ENCODE measurements at regions not wholly inside any gene's neighbourhood (a gene's known extent, or its start where the extent isn't known, plus 50 kb on each side); places are given as distances from the start of the nearest gene placed in this dataset.
"Not testable (repeated sequence)": the region's sequence is repeated elsewhere in the genome, so short reads cannot be mapped to it uniquely, and the experiment has no call there.

DNA sequence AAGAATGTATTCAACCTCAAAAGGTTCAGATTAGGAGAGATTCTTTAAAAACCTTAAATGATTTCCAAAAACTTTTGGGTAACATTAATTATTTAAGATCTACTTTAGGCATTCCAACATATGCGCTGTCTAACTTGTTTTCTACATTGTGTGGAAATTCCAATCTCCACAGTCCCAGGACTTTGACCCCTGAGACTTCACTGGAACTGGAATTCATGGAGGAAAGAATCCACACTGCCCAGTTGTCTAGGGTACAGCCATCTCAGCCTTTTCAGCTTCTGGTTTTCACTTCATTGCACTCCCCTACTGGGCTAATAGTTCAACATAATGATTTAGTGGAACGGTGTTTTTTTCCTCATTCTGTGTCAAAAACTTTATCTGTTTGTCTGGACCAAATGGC, 161.5 kb downstream of the IER5 start:
- ChIA-PET POLR2A (no interaction called here), CTCF (interaction anchor here (2.2 kb wide), 1 partner anchor 60 kb away, joined by 7 read pairs; no protein-coding TSS in a partner anchor)
- DNase-seq (ENCODE audit: low read depth) = no peak
- H3K4me3 ChIP-seq (ENCODE audit: low read depth, low read length) = no peak overlapping the region
- H3K36me3 ChIP-seq (ENCODE audit: control insufficient read depth, insufficient read depth, low read length) = no peaks in the 10 kb centered on the region
- TF ChIP-seq, protein P1, sequence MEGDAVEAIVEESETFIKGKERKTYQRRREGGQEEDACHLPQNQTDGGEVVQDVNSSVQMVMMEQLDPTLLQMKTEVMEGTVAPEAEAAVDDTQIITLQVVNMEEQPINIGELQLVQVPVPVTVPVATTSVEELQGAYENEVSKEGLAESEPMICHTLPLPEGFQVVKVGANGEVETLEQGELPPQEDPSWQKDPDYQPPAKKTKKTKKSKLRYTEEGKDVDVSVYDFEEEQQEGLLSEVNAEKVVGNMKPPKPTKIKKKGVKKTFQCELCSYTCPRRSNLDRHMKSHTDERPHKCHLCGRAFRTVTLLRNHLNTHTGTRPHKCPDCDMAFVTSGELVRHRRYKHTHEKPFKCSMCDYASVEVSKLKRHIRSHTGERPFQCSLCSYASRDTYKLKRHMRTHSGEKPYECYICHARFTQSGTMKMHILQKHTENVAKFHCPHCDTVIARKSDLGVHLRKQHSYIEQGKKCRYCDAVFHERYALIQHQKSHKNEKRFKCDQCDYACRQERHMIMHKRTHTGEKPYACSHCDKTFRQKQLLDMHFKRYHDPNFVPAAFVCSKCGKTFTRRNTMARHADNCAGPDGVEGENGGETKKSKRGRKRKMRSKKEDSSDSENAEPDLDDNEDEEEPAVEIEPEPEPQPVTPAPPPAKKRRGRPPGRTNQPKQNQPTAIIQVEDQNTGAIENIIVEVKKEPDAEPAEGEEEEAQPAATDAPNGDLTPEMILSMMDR (IDR thresholded peaks at IDR 0.05; ENCODE audit: insufficient read depth, low read depth, low read length) = no peak
- no peaks in the 10 kb centered on the region for H3K27me3 ChIP-seq (ENCODE audit: control insufficient read depth, insufficient read depth, low read length)

DNA sequence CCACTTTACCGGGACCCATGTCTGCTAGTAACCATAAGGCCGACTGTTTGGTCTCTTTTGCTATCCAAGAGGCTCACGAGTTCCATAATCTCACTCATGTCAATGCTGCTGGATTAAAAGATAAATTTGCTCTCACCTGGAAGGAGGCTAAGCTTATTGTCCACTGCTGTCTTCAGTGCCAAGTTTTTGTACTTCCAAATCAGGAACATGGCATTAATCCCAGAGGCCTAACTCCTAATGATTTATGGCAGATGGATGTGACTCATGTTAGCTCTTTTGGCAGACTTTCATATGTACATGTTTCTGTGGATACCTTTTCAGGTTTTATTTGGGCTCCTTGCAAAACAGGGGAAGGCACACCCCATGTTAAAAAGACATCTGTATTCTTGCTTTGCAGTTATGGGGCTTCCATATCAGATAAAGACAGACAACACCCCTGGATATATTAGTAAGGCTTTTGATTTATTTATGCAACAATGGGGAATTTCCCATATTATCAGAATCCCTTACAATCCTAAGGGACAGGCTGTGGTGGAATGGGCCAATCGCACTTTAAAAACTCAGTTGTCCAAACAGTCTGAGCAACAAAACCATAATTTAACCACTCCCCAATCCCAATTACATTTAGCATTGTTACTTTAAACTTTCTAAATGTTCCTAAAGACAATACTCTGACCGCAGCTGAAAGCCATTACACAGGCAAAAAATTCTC, 162.7 kb downstream of the IER5 start:
- no peaks in the 10 kb centered on the region for H3K36me3 ChIP-seq (ENCODE audit: control insufficient read depth, insufficient read depth, low read length)
- TF ChIP-seq, protein P1 (IDR thresholded peaks at IDR 0.05; ENCODE audit: insufficient read depth, low read depth, low read length) = no peak
- CTCF ChIA-PET = interaction anchor here (2.2 kb wide), 1 partner anchor 61 kb away, joined by 7 read pairs; no protein-coding TSS in a partner anchor
- POLR2A ChIA-PET = no interaction called here
- no peaks in the 10 kb centered on the region for H3K27me3 ChIP-seq (ENCODE audit: control insufficient read depth, insufficient read depth, low read length)
- no peak for DNase-seq (ENCODE audit: low read depth)
- no peak overlapping the region for H3K4me3 ChIP-seq (ENCODE audit: low read depth, low read length)

DNA sequence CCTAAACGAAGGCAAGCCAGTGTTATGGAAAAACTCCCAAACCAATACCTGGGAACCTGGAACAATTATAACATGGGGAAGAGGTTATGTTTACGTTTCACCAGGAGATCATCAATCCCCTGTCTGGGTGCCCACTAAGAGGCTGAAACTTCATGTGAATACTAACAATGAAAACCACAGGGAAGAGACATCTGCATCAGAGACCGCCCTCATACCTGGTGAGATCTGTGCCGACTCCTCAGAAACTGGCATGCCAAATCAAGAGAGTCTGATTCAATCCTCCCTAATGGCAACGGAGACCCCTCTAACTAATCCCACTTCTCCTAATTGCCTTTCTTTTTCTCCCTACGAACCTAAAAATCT, 163.2 kb downstream of the IER5 start:
- POLR2A ChIA-PET = no interaction called here
- CTCF ChIA-PET = interaction anchor here (2.2 kb wide), 1 partner anchor 62 kb away, joined by 7 read pairs; no protein-coding TSS in a partner anchor
- TF ChIP-seq, protein P1 (IDR thresholded peaks at IDR 0.05; ENCODE audit: insufficient read depth, low read depth, low read length) = no peak
- no peak for DNase-seq (ENCODE audit: low read depth)
- Histone ChIP-seq H3K36me3 (ENCODE audit: control insufficient read depth, insufficient read depth, low read length) (no peaks in the 10 kb centered on the region), H3K27me3 (ENCODE audit: control insufficient read depth, insufficient read depth, low read length) (no peaks in the 10 kb centered on the region), H3K4me3 (ENCODE audit: low read depth, low read length) (no peak overlapping the region)

DNA sequence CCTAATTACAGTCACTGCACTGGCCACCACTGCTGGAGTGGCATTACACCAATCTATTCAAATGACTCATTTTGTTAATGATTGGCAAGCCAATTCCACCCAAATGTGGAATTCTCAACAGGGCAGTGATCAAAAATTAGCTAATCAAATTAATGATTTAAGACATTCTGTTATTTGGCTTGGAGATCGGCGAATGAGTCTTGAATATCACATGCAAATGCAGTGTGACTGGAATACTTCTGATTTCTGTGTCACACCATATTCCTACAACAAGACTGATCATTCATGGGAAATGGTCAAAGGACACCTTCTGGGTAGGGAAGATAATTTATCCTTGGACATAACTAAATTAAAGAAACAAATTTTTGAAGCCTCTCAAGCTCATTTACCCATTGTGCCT, 165.1 kb downstream of the IER5 start:
- DNase-seq (ENCODE audit: low read depth); H3K4me3 ChIP-seq (ENCODE audit: low read depth, low read length); H3K27me3 ChIP-seq (ENCODE audit: control insufficient read depth, insufficient read depth, low read length); POLR2A ChIA-PET; CTCF ChIA-PET; H3K36me3 ChIP-seq (ENCODE audit: control insufficient read depth, insufficient read depth, low read length): not testable (repeated sequence)

DNA sequence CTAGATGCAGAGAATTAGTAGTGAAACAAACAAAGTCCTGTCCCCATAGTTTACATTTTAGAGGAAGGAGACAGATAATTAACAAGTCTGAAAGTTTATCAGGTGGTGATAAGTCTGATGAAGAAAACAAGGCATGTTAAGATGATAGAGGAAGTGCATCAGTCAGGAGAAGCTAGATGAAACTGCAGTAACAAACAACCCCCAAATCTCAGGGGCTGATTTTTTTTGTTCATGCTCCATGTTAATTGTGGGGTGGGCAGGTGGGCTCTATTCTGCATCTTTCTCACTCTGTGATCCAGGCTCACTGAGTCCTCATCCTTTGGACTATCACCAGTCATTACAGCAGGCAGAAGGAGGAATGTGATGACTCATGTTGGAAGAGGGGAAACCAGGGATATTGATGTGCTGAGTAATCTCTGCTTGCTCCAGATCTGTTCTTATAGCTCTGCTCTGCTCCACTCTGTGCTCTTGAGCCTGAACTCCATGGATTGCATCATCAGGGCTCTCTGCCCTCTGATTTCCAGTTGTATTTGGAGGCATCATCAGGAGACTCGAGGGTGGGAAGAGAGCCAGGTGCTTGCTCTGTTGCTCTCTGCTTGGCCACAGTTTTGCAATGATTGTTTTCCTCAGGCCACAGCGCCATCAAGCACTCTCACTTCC, 166.9 kb downstream of the IER5 start:
- ChIA-PET CTCF (no interaction called here), POLR2A (interaction anchor here (0.5 kb wide), 1 partner anchor 1579 kb away, joined by 3 read pairs; no protein-coding TSS in a partner anchor)
- H3K27me3 ChIP-seq (ENCODE audit: control insufficient read depth, insufficient read depth, low read length) = peaks cover 2% of the 10 kb centered on the region; the same call in 1 of the 2 replicates
- no peaks in the 10 kb centered on the region for H3K36me3 ChIP-seq (ENCODE audit: control insufficient read depth, insufficient read depth, low read length)
- no peak overlapping the region for H3K4me3 ChIP-seq (ENCODE audit: low read depth, low read length)
- TF ChIP-seq, protein P1 (IDR thresholded peaks at IDR 0.05; ENCODE audit: insufficient read depth, low read depth, low read length) = no peak
- peak; percentile 79 for DNase-seq (ENCODE audit: low read depth)

All from BJ (cell line).